NCI-H1105 treated with DMSO at 0.1 percent for 48 hours (cell line): ENCODE measurements at regions not wholly inside any gene's neighbourhood (a gene's known extent, or its start where the extent isn't known, plus 50 kb on each side); places are given as distances from the start of the nearest gene placed in this dataset.

Experiments used
- DNase-seq: peaks from one replicate; lab custom pipeline; 2025; lab: John Stamatoyannopoulos, UW

- DNase-seq, result no peak
These were observed 89.3 kb upstream of the NKX1-1 start for GRCh38 chr4:1495416-1496115.

- no peak for DNase-seq
These were observed 88.4 kb upstream of the NKX1-1 start for GRCh38 chr4:1494416-1495315.

GRCh38 chr4:1493540-1494287 lies 87.5 kb upstream of the NKX1-1 start:
- DNase-seq, result no peak

- no peak for DNase-seq
These were observed 86.7 kb upstream of the NKX1-1 start for GRCh38 chr4:1492651-1493539.

GRCh38 chr4:1492142-1492457 lies 85.9 kb upstream of the NKX1-1 start:
- DNase-seq, result no peak

GRCh38 chr4:1491328-1492141 lies 85.3 kb upstream of the NKX1-1 start:
- no peak for DNase-seq

- DNase-seq, result peak; percentile 1
These were observed 84.5 kb upstream of the NKX1-1 start for GRCh38 chr4:1490654-1491327.

- no peak for DNase-seq
These were observed 83.9 kb upstream of the NKX1-1 start for GRCh38 chr4:1490011-1490653.

- no peak for DNase-seq
These were observed 83.4 kb upstream of the NKX1-1 start for GRCh38 chr4:1489639-1489995.

- DNase-seq, result no peak
These were observed 82.8 kb upstream of the NKX1-1 start for GRCh38 chr4:1488831-1489638.

GRCh38 chr4:1488357-1488756 lies 82.1 kb upstream of the NKX1-1 start:
- no peak for DNase-seq

GRCh38 chr4:1487761-1488160 lies 81.5 kb upstream of the NKX1-1 start:
- no peak for DNase-seq

GRCh38 chr4:1487106-1487505 lies 80.9 kb upstream of the NKX1-1 start:
- no peak for DNase-seq

GRCh38 chr4:1485280-1485679 lies 79.0 kb upstream of the NKX1-1 start:
- DNase-seq, result no peak

GRCh38 chr4:1480720-1481119 lies 74.5 kb upstream of the NKX1-1 start:
- no peak for DNase-seq

GRCh38 chr4:1479454-1479853 lies 73.2 kb upstream of the NKX1-1 start:
- DNase-seq, result no peak

GRCh38 chr4:1478766-1479355 lies 72.6 kb upstream of the NKX1-1 start:
- peak; percentile 8 for DNase-seq

GRCh38 chr4:1477045-1477840 lies 71.0 kb upstream of the NKX1-1 start:
- no peak for DNase-seq
